ENCODE measurements at regions not wholly inside any gene's neighbourhood (a gene's known extent, or its start where the extent isn't known, plus 50 kb on each side); places are given as distances from the start of the nearest gene placed in this dataset.

- no peak for TF ChIP-seq CTCF (IDR thresholded peaks at IDR 0.05; ENCODE audit: low read length)
- TF ChIP-seq EZH2 (optimal IDR thresholded peaks at IDR 0.05; ENCODE audit: low read depth, low read length) = no peak
- TF ChIP-seq EZH2phosphoT487 (IDR thresholded peaks at IDR 0.05; ENCODE audit: low read length) = no peak
- Histone ChIP-seq H3K4me3 (ENCODE audit: low read length) (no peak overlapping the region), H4K20me1 (ENCODE audit: insufficient read depth, low read length) (no peaks in the 10 kb centered on the region), H3K9ac (ENCODE audit: low read length) (no peak overlapping the region), H3K9me2 (replicated peaks; ENCODE audit: insufficient read depth, low read length) (no peaks in the 10 kb centered on the region), H3K4me1 (ENCODE audit: low read length) (no peaks in the 10 kb centered on the region), H3K27ac (ENCODE audit: low read length) (no peak overlapping the region), H3F3A (ENCODE audit: insufficient read depth, low read length) (no peaks in the 10 kb centered on the region), H3K27me3 (replicated peaks; ENCODE audit: insufficient read depth, low read length) (peaks cover 55% of the 10 kb centered on the region), H3K36me3 (replicated peaks; ENCODE audit: insufficient read depth, low read length) (no peaks in the 10 kb centered on the region), H3K9me3 (replicated peaks; ENCODE audit: insufficient read depth, low read length) (no peaks in the 10 kb centered on the region), H3K4me2 (ENCODE audit: low read depth, low read length) (no peak overlapping the region), H3K79me2 (ENCODE audit: low read length) (no peaks in the 10 kb centered on the region), H2AFZ (ENCODE audit: low read length) (no peak overlapping the region)
- no peak for DNase-seq
Measured at GRCh38 chr19:5507065-5507909, 52.1 kb downstream of the ZNRF4 start.
